ENCODE measurements at regions not wholly inside any gene's neighbourhood (a gene's known extent, or its start where the extent isn't known, plus 50 kb on each side); places are given as distances from the start of the nearest gene placed in this dataset.

DNA sequence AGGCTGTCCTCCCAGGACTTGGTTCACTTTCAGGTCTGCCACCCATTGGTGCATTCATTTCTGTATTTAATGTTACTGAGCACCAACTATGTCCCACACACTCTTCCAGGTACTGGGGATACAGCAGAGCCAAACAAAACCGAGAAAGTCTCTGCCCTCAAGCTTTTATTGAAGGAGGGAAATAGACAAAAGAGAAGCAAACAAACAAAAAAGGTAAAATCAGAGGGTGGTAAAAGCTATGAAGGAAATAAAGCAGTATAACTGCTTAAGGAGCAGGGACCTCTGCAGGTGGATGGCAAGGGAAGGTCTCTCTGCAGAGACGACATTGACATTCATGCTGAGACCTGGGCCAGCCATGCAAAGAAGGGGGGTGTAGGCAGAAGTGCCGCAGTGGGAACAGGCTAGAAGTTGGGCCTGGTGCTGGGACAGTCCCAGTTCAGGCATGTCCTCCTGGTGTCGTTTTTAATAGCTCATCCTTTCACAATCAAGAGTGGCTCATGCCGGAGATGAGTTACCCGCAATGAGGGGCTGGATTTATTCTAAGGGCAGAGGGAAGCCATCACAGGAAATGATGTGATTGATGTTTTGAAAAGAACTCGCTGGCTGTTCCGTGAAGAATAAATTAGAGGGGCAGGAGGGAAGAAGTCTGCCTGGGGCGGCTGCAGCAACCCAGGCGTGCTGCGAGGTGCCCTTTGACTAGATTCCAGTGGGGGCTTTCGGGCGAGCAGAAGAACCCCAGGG, 72.8 kb downstream of the IRF2BPL start:
- Histone ChIP-seq H3K27me3 (ENCODE audit: control insufficient read depth, insufficient read depth, low read length) (no peaks in the 10 kb centered on the region), H3K27ac (ENCODE audit: low read depth, low read length) (peak overlapping the region; percentile 86), H3K4me3 (ENCODE audit: low read depth, low read length) (0 out of 2 replicates have a peak overlapping the region, but pooled peaks have one; percentile 13), H3K9me3 (ENCODE audit: control insufficient read depth, insufficient read depth, low read length) (no peaks in the 10 kb centered on the region)
- DNase-seq (ENCODE audit: low read depth, low spot score) = no peak
- TF ChIP-seq, protein P1, sequence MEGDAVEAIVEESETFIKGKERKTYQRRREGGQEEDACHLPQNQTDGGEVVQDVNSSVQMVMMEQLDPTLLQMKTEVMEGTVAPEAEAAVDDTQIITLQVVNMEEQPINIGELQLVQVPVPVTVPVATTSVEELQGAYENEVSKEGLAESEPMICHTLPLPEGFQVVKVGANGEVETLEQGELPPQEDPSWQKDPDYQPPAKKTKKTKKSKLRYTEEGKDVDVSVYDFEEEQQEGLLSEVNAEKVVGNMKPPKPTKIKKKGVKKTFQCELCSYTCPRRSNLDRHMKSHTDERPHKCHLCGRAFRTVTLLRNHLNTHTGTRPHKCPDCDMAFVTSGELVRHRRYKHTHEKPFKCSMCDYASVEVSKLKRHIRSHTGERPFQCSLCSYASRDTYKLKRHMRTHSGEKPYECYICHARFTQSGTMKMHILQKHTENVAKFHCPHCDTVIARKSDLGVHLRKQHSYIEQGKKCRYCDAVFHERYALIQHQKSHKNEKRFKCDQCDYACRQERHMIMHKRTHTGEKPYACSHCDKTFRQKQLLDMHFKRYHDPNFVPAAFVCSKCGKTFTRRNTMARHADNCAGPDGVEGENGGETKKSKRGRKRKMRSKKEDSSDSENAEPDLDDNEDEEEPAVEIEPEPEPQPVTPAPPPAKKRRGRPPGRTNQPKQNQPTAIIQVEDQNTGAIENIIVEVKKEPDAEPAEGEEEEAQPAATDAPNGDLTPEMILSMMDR (IDR thresholded peaks at IDR 0.05; ENCODE audit: low read depth, low read length) = no peak
- CTCF ChIA-PET = interaction anchor here (0.8 to 4.7 kb wide), 4 partner anchors 37 to 80 kb away, joined by 3 to 26 read pairs (median 13); no protein-coding TSS in a partner anchor
- POLR2A ChIA-PET = interaction anchor here (0.6 to 1.9 kb wide), 5 partner anchors 9 to 76 kb away, joined by 3 to 11 read pairs (median 4); no protein-coding TSS in a partner anchor

DNA sequence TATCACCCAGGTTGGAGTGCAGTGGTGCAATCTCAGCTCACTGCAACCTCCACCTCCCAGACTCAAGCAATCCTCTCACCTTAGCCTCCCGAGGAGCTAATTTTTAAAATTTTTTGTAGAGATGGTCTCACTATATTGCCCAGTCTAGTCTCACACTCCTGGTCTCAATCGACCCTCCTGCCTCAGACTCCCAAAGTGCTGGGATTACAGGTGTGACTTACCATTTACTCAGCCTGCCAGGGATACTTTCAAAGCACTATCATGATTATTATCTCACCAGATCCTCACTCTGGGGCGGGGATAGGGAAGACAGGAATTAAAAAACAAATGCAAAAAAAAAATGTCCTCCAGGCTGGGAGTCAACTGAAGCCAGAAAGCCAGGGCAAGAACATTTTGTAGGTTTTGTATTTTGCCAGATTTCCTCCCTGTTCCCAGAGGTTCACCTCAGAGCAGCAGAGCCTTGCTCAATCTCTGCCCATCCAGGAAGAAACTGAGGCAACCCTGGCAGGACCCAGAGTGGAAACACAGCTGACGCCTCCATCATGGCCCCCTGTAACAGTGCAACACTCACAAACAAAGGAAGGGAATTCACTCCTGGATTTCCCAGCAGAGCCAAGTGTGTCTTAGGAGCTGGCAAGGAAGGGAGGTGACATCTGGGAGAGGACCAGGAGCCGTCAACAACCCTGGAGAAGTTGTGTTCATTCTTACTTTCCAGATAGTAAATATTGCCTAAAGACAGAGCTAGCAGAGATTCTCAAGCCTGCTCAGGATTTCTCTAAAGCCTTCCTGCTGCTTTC, 73.9 kb downstream of the IRF2BPL start:
- no peaks in the 10 kb centered on the region for H3K9me3 ChIP-seq (ENCODE audit: control insufficient read depth, insufficient read depth, low read length)
- H3K27me3 ChIP-seq (ENCODE audit: control insufficient read depth, insufficient read depth, low read length) = no peaks in the 10 kb centered on the region
- POLR2A ChIA-PET = interaction anchor here (0.6 to 1.9 kb wide), 4 partner anchors 36 to 88 kb away, joined by 3 to 11 read pairs (median 4); no protein-coding TSS in a partner anchor
- peak overlapping the region; percentile 57 for H3K27ac ChIP-seq (ENCODE audit: low read depth, low read length)
- TF ChIP-seq, protein P1 (IDR thresholded peaks at IDR 0.05; ENCODE audit: low read depth, low read length) = no peak
- no peak overlapping the region for H3K4me3 ChIP-seq (ENCODE audit: low read depth, low read length)
- no peak for DNase-seq (ENCODE audit: low read depth, low spot score)
- CTCF ChIA-PET = interaction anchor here (0.6 to 4.7 kb wide), 3 partner anchors 20 to 41 kb away, joined by 3 to 26 read pairs (median 22); no protein-coding TSS in a partner anchor

- Histone ChIP-seq H3K9me3 (ENCODE audit: control insufficient read depth, insufficient read depth, low read length) (no peaks in the 10 kb centered on the region), H3K27ac (ENCODE audit: low read depth, low read length) (peak overlapping the region; percentile 85), H3K4me3 (ENCODE audit: low read depth, low read length) (peak overlapping the region; percentile 35; the same call in 1 of the 2 replicates), H3K27me3 (ENCODE audit: control insufficient read depth, insufficient read depth, low read length) (no peaks in the 10 kb centered on the region)
- CTCF ChIA-PET = interaction anchor here (0.9 to 4.7 kb wide), 5 partner anchors 17 to 77 kb away, joined by 3 to 26 read pairs (median 3); no protein-coding TSS in a partner anchor
- TF ChIP-seq, protein P1 (IDR thresholded peaks at IDR 0.05; ENCODE audit: low read depth, low read length) = no peak
- no peak for DNase-seq (ENCODE audit: low read depth, low spot score)
- POLR2A ChIA-PET = interaction anchor here (0.5 to 1.7 kb wide), 7 partner anchors 9 to 89 kb away, joined by 3 to 15 read pairs (median 4); no protein-coding TSS in a partner anchor
Observed at GRCh38 chr14:76953311-76953945, 75.1 kb downstream of the IRF2BPL start.

DNA sequence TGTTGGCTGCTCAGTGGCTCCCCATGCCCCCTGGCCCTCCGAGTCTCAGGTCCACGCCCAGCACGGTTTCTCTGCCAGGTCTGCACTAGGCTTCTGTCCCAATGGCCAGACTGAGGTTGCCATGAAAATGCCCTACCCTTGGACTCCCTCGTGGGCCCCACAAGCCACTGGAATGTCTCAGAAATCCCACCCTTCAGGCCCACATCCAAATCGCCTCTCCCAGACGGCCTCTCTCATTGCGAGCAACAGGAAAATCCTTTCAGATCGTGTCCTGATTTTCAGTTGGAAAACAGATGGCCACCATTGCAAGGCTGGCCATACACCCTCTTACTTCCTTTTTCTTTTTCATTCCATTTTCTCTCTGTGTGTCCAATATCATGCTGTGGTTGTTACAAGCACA, 77.3 kb downstream of the IRF2BPL start:
- no peaks in the 10 kb centered on the region for H3K27me3 ChIP-seq (ENCODE audit: control insufficient read depth, insufficient read depth, low read length)
- TF ChIP-seq, protein P1 (IDR thresholded peaks at IDR 0.05; ENCODE audit: low read depth, low read length) = no peak
- ChIA-PET POLR2A (no interaction called here), CTCF (no interaction called here)
- no peak overlapping the region for H3K27ac ChIP-seq (ENCODE audit: low read depth, low read length)
- no peak overlapping the region for H3K4me3 ChIP-seq (ENCODE audit: low read depth, low read length)
- DNase-seq (ENCODE audit: low read depth, low spot score) = no peak
- H3K9me3 ChIP-seq (ENCODE audit: control insufficient read depth, insufficient read depth, low read length) = no peaks in the 10 kb centered on the region
